CD4-positive, alpha-beta T cell treated with Interleukin-17A for 4 hours (primary cell): ENCODE measurements at regions not wholly inside any gene's neighbourhood (a gene's known extent, or its start where the extent isn't known, plus 50 kb on each side); places are given as distances from the start of the nearest gene placed in this dataset.
"Not testable (repeated sequence)": the region's sequence is repeated elsewhere in the genome, so short reads cannot be mapped to it uniquely, and the experiment has no call there.

ENCODE experiments used
- DNase-seq: peaks from one replicate; pipeline ENCODE4 v3.0.0-alpha.2; 2020; ENCODE audit warnings: mixed read lengths

GRCh38 chr3:104901396-104901795 lies 465.3 kb upstream of the ALCAM start:
- no peak for DNase-seq

DNA sequence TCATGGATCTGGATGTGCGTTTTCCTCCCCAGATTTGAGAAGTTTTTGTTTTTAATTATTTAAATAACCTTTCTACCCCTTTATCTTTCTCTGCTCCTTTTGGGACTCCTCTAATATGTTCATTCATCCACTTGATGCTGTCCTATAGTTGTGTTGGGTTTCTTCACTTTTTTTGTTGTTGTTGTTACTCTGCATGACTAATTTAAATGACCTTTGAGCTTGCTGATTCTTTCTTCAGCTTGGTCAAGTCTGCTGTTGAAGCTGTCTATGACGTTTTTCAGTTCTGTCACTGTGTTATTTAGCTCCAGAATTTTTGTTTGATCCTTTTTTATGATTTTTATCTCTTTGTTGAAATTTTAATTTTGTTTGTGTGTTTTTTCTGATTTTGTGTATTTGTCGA lies 463.6 kb upstream of the ALCAM start:
- DNase-seq = no peak

GRCh38 chr3:104906001-104906639 lies 460.6 kb upstream of the ALCAM start:
- no peak for DNase-seq

DNA sequence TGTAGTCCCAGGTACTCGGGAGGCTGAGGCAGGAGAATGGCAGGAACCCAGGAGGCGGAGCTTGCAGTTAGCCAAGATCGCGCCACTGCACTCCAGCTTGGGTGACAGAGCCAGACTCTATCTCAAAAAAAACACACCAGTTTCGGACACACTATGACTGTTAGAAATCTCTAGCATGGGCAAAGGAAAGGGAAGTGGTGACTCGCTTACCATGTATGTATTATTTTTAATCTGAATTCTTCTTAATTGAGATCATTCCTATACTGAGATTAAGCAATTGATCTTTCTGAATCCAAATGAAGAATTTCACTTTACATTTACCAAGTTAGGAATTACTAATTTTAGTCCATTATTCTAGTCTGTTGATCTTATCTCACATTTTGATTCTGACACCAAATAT lies 459.2 kb upstream of the ALCAM start:
- no peak for DNase-seq

DNA sequence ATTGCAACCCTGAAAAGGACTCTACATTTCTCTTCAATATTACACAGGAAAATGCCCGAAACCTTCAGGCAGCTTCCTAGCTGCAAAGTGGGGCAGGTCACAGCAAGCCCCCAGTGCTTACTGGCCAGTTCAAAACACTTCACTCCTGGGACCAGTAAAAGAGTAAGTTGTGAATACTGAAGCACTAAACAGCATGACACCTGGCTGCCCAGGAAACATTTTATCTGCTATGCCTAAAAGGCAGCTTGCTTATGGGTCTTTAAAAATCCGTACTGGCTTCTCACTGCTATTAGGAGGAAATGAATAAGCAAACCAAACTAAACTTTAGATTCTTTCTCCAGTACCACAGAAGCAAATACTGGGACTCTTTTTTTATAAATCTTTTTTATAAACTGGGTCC lies 457.9 kb upstream of the ALCAM start:
- DNase-seq = no peak

DNA sequence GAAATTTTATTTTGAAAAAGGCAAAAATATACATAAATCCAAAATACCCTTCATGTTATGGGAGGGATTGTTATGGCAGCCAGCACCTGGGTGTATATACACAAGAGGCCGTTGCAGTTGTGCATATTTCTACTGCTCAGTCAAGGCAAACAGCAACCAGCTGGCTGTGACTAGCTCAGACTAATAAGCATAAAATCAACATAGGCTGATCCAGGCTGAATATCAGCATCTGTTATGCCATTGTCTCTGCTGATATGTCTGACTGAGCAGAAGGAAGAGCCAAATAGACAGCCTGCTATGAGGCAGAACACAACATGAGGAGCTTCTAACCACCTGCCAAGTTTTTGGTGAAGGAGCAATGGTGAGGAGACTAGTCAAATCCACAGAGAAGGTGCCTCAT lies 457.5 kb upstream of the ALCAM start:
- DNase-seq = no peak

DNA sequence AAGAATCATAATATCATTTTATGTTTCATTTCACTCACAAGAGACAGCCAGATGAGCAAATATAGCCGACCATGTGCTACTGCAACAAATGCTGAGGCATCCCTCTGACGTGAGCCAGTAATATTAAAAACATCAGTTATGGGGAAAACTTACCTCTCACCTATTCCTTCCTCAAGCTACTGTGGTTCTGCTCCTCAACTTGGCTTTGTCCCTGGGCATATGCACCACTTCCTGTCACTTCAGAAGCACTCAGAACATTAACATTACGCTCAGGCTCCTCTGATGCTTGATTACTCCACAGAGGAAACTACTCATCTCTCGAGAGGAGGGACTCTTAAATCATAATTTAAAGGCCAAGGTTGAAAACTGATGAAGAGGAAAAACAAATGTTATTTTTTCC lies 457.0 kb upstream of the ALCAM start:
- DNase-seq = no peak

DNA sequence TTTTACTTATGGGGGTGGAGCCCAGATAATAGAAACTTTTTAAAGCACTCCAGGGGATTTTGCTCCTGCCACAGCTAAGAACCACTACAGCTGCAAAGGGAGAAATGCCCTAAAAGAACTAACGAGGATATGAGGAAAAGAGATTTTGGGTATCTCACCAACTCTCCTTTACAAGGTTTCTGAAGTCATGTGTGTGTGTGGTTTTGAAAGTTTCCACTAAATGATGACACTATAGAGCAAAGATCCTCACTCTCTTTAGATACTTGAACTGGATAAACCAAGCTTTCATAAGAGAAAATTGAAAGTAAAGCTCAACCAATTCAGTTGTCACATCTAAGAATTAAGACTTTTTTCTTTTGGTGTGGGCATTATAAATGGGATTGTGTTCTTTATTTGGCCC lies 455.3 kb upstream of the ALCAM start:
- no peak for DNase-seq

- DNase-seq = no peak
Measured at GRCh38 chr3:104916971-104917370, 449.7 kb upstream of the ALCAM start.

- no peak for DNase-seq
Measured at GRCh38 chr3:104920512-104920911, 446.2 kb upstream of the ALCAM start.

- DNase-seq = no peak
Measured at GRCh38 chr3:104933972-104934371, 432.7 kb upstream of the ALCAM start.

DNA sequence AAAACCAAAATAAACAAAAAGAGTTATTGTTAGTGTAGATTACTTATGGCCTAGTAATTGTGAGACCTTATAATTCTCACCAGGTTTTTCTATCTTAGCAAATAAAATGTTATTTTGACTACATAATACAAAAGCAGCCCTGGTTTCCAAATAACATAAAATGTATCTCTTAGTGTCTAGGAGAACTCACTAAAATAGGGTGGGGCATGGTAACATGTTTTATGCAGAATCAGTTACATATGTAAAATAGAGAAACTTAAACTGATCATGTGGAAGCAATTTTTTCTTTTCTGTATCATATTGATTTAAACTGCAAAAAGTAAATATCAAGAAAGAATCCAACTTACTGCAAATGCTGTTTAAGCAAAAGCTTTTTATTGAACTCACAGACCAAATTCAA lies 431.1 kb upstream of the ALCAM start:
- DNase-seq = no peak

GRCh38 chr3:104939196-104939595 lies 427.5 kb upstream of the ALCAM start:
- DNase-seq = no peak

DNA sequence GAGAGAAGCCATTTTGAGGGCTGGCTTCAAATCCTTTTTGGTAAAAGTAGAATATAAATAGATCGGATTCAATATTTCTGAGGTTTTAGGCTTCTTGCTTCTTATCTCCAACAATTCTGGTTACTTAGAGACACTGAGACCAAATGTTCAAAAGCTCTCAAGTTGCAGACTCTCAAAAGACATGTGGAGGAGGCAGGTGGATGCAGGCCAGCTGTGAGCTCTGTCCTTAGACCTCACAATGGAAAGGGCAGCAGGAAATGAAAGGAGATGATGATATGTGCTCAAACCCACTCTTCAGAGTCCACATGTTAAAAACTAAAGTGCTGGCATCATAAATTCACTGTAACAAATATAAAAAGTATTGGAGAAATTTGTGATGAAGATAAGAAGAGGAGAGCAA lies 424.9 kb upstream of the ALCAM start:
- DNase-seq = no peak

DNA sequence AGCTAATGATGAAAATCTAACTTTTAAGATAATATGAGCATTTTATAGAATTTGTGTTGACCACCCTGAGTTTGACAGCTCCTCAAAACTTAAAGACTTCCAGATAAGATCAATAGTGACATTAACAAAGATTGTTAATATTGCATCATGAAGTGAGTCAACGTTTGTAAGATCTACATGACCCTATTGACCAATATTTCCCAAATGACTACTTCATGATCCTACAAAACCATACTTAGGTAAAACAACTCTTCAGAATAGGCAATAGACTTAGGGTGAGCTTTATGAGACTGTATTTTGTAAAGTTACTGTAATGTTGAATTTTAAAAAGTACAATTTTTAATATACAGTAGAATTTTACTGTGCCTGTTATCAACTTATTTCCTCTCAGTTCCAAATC lies 422.7 kb upstream of the ALCAM start:
- no peak for DNase-seq

GRCh38 chr3:104947943-104948342 lies 418.8 kb upstream of the ALCAM start:
- no peak for DNase-seq

- DNase-seq = not testable (repeated sequence)
Measured at GRCh38 chr3:104949810-104950209, 416.9 kb upstream of the ALCAM start.

DNA sequence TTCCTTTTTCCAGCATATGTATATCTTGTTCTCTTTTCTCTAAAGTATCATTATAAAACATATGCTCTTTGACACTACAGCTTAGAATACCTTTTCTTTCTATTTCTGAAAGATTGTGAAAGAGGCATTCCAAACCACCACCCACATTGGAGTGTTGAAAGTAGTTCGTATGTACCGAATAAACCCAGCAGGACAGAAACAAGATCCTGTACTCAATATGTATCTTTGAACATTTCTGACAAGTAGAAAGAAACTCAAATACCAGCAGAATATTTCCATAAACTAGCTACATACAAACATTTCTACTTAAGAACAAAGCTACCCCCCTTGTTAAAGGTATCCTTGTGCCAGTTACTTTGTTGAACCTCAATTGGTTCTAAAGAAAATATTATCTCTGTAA lies 415.3 kb upstream of the ALCAM start:
- DNase-seq = no peak

GRCh38 chr3:104952146-104952972 lies 414.4 kb upstream of the ALCAM start:
- DNase-seq = no peak

DNA sequence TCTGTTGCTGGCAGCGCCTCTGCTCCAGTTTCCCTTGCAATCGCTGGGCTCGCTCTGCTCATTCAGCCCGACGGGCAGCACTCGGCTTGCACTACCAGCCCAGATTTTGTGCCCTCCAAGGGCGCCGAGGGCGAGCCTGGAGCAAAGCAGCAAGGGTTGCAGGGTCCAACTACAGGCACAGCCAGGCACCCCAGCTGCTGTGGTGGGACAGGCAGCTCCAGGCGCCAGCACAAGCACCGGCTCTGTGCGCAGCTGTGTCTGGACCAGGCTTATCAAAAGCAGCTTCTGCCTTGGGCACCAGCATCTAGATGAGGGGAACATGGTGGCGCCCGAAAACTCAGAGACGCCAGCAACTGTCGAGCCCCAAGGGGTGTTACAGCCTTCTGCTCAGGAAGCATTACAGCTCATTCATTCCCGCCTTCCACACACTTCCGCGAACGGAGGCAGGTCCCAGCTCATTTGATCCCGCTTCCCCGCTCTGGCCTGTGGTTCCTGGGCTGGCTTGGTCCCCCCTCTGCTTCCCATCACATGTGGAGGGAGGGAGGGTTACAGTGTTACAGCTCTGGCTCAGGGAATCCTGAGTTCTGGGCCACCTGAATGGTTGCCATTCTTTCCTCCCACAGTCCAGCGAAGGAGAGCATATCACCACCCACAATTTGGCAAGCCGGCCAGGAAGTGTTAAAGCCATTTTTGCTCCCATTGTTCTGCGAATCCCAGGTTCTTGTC lies 409.9 kb upstream of the ALCAM start:
- no peak for DNase-seq

GRCh38 chr3:104960579-104960978 lies 406.1 kb upstream of the ALCAM start:
- DNase-seq = no peak

DNA sequence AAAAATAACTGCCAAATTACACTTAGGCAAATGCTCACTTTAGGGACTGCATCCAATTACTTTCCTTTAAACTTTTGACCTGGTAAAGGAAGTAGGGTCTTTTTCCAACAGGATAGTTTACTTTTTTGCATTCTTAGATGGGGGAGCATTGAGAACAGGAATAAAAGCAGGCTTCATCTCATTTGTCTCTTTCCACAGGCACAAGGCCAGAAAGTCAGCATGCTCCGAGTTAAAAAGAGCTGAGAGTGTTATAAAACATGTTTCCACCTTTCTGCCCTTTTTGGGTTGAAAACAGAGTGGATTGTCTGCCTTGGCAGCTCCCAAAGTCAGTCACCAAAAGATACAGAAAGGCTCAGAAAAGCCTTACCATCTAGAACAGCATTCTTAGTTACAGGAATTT lies 404.9 kb upstream of the ALCAM start:
- DNase-seq = no peak

DNA sequence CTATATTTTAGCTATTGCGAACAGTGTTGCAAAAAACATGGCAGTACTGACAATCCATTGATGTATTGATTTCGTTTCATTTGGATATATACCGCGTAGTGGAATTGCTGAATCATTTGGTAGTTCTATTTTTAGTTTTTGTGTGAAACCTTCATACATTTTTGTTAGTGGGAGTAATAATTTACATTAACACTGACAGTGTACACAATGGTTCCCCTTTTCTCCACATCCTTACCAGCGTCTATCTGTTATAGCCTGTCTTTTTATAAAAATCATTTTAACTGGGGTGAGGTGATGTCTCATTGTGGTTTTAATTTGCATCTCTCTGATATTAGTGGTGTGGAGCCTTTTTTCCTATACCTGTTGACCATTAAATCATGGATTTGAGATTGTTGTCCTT lies 392.4 kb upstream of the ALCAM start:
- DNase-seq = no peak

GRCh38 chr3:104977719-104978118 lies 389.0 kb upstream of the ALCAM start:
- no peak for DNase-seq
